ENCODE measurements at regions not wholly inside any gene's neighbourhood (a gene's known extent, or its start where the extent isn't known, plus 50 kb on each side); places are given as distances from the start of the nearest gene placed in this dataset.

DNA sequence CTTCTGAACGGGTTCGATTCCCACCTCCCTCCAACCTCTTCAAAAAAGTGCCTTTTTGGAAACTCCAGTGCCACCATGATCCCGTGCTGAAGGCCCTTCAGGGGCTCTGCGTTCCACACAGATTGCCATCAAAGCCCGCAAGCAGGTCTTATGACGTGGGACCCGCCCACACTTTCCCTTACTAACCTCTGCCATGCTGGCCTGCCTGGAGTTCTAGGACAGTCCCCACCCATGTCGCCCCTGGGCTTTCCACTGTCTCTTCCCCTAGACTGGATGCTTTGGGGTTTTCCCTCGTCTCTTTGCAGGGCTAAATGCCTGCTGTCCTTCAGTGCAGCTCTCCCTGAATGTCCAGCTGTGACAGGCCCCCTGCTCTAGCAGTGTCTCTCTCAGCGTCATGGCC, 313.7 kb upstream of the ATP10A start:
- H3K79me2 ChIP-seq (ENCODE audit: control insufficient read depth, low read length): no peaks in the 10 kb centered on the region
- no peaks in the 10 kb centered on the region for H3K36me3 ChIP-seq (ENCODE audit: control insufficient read depth, low read length)
- H3K4me1 ChIP-seq (ENCODE audit: control insufficient read depth, low read length): no peaks in the 10 kb centered on the region
- no peak overlapping the region for H3K27ac ChIP-seq (ENCODE audit: low read depth, low read length)
- H3F3A ChIP-seq (ENCODE audit: control insufficient read depth, insufficient read depth): no peaks in the 10 kb centered on the region
- H3K4me2 ChIP-seq (ENCODE audit: low read length): no peak overlapping the region
- H3K4me3 ChIP-seq (ENCODE audit: low read length): no peak overlapping the region
- H3K9me2 ChIP-seq (replicated peaks; ENCODE audit: control insufficient read depth, low read length): no peaks in the 10 kb centered on the region
- H3K9me3 ChIP-seq (ENCODE audit: control insufficient read depth, insufficient read depth, low read length): peaks cover 45% of the 10 kb centered on the region; the same call in 1 of the 2 replicates
- no peaks in the 10 kb centered on the region for H4K20me1 ChIP-seq (ENCODE audit: control insufficient read depth, insufficient read depth, low read depth, low read length)
- TF ChIP-seq, protein P1, sequence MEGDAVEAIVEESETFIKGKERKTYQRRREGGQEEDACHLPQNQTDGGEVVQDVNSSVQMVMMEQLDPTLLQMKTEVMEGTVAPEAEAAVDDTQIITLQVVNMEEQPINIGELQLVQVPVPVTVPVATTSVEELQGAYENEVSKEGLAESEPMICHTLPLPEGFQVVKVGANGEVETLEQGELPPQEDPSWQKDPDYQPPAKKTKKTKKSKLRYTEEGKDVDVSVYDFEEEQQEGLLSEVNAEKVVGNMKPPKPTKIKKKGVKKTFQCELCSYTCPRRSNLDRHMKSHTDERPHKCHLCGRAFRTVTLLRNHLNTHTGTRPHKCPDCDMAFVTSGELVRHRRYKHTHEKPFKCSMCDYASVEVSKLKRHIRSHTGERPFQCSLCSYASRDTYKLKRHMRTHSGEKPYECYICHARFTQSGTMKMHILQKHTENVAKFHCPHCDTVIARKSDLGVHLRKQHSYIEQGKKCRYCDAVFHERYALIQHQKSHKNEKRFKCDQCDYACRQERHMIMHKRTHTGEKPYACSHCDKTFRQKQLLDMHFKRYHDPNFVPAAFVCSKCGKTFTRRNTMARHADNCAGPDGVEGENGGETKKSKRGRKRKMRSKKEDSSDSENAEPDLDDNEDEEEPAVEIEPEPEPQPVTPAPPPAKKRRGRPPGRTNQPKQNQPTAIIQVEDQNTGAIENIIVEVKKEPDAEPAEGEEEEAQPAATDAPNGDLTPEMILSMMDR (IDR thresholded peaks at IDR 0.05; ENCODE audit: low read depth, low read length, poor library complexity, severe bottlenecking): no peak
- no peak for TF ChIP-seq EZH2phosphoT487 (IDR thresholded peaks at IDR 0.05; ENCODE audit: borderline replicate concordance, low read length)
- no peaks in the 10 kb centered on the region for H3K27me3 ChIP-seq (ENCODE audit: control insufficient read depth, low read length)

DNA sequence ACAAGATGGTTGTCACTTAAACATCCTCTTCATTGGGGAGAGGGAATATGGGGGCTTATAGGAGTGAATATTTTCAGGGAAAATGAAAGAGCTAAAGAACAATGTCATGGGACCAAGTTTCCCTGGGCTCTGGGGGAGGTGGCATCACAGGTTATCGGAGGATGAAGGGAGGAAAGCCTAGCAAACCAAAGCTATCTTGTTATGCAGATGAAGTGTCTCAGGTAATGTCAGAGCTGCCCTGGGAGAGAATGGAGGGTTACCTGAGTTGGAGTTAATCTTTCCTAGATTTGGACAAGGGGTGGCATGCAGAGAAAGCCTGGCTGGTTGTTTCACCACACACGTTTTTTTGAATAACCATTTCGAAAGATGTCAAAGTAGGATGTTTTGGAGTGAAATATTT, 308.1 kb upstream of the ATP10A start:
- Histone ChIP-seq H3K79me2 (ENCODE audit: control insufficient read depth, low read length) (no peaks in the 10 kb centered on the region), H3K4me3 (ENCODE audit: low read length) (no peak overlapping the region), H3K27ac (ENCODE audit: low read depth, low read length) (no peak overlapping the region)

DNA sequence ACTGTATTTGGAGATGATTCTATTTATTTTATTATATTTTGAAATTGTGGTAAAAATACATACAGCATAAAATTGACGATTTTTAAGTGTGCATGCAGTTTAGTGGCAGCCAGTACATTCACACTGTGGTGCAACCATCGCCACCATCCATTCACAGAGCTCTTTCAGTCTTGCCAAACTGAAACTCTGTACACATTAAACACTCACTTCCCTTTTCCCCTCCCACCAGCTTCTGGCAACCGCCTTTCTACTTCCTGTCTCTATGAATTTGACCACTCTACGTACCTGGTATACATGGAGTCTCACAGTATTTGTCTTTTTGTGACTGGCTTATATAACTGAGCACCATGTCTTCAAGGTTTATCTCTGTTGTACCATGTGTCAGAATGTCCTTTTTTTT, 303.3 kb upstream of the ATP10A start:
- H3K27ac ChIP-seq (ENCODE audit: low read depth, low read length): no peak overlapping the region
- H3K79me2 ChIP-seq (ENCODE audit: control insufficient read depth, low read length): no peaks in the 10 kb centered on the region
- H3K4me2 ChIP-seq (ENCODE audit: low read length): no peak overlapping the region
- H3K27me3 ChIP-seq (ENCODE audit: control insufficient read depth, low read length): no peaks in the 10 kb centered on the region
- TF ChIP-seq, protein P1 (IDR thresholded peaks at IDR 0.05; ENCODE audit: low read depth, low read length, poor library complexity, severe bottlenecking): no peak
- no peak for TF ChIP-seq EZH2phosphoT487 (IDR thresholded peaks at IDR 0.05; ENCODE audit: borderline replicate concordance, low read length)
- peaks cover 17% of the 10 kb centered on the region; the same call in 1 of the 2 replicates for H3K9me3 ChIP-seq (ENCODE audit: control insufficient read depth, insufficient read depth, low read length)
- H3K4me3 ChIP-seq (ENCODE audit: low read length): no peak overlapping the region
- H3F3A ChIP-seq (ENCODE audit: control insufficient read depth, insufficient read depth): no peaks in the 10 kb centered on the region
- no peaks in the 10 kb centered on the region for H3K4me1 ChIP-seq (ENCODE audit: control insufficient read depth, low read length)
- H3K36me3 ChIP-seq (ENCODE audit: control insufficient read depth, low read length): no peaks in the 10 kb centered on the region
- no peaks in the 10 kb centered on the region for H4K20me1 ChIP-seq (ENCODE audit: control insufficient read depth, insufficient read depth, low read depth, low read length)
- H3K9me2 ChIP-seq (replicated peaks; ENCODE audit: control insufficient read depth, low read length): no peaks in the 10 kb centered on the region

More for the DNA sequence above, 308.1 kb upstream of the ATP10A start:
- TF ChIP-seq, protein P1 (IDR thresholded peaks at IDR 0.05; ENCODE audit: low read depth, low read length, poor library complexity, severe bottlenecking): no peak
- TF ChIP-seq EZH2phosphoT487 (IDR thresholded peaks at IDR 0.05; ENCODE audit: borderline replicate concordance, low read length): no peak
- Histone ChIP-seq H3K4me2 (ENCODE audit: low read length) (no peak overlapping the region), H3K9me2 (replicated peaks; ENCODE audit: control insufficient read depth, low read length) (no peaks in the 10 kb centered on the region), H4K20me1 (ENCODE audit: control insufficient read depth, insufficient read depth, low read depth, low read length) (no peaks in the 10 kb centered on the region), H3K4me1 (ENCODE audit: control insufficient read depth, low read length) (no peaks in the 10 kb centered on the region), H3K9me3 (ENCODE audit: control insufficient read depth, insufficient read depth, low read length) (peaks cover 27% of the 10 kb centered on the region; the same call in 1 of the 2 replicates), H3F3A (ENCODE audit: control insufficient read depth, insufficient read depth) (no peaks in the 10 kb centered on the region), H3K36me3 (ENCODE audit: control insufficient read depth, low read length) (no peaks in the 10 kb centered on the region), H3K27me3 (ENCODE audit: control insufficient read depth, low read length) (no peaks in the 10 kb centered on the region)
